GM23338 (cell line): ENCODE measurements at regions not wholly inside any gene's neighbourhood (a gene's known extent, or its start where the extent isn't known, plus 50 kb on each side); places are given as distances from the start of the nearest gene placed in this dataset.

Source experiments
- CREB1 ChIP-seq: fragments of 250-450 bp; sonication (Bioruptor Pico); IDR thresholded peaks from 2 replicates; pipeline ENCODE4 v1.5.0; 2020; ENCODE audit warnings: low read depth, mild to moderate bottlenecking, moderate library complexity
- CTCF ChIP-seq, 2 experiments: fragments of 200-600 bp in 1 of 2; sonication (generic) in 1 of 2; conservative IDR thresholded peaks; 2 replicates each; pipeline versions ENCODE4 v1.5.1 to v1.6.1; 2016 to 2017; ENCODE audit warnings: antibody characterized with exemption in 2 of 2, low read depth in 2 of 2, mild to moderate bottlenecking in 2 of 2, moderate library complexity in 1 of 2
- ETS1 ChIP-seq: IDR thresholded peaks from 2 replicates; pipeline ENCODE4 v1.6.1; 2016; ENCODE audit warnings: antibody characterized with exemption
- EZH2 ChIP-seq: fragments of 200-600 bp; sonication (generic); IDR thresholded peaks from one replicate; pipeline ENCODE4 v1.8.0; 2017; ENCODE audit warnings: antibody characterized with exemption, mild to moderate bottlenecking, low read depth; ENCODE audit not compliant: unreplicated experiment
- EZH2phosphoT487 ChIP-seq: fragments of 200-600 bp; sonication (generic); IDR thresholded peaks from one replicate; pipeline ENCODE4 v1.8.1; 2018; ENCODE audit warnings: antibody characterized with exemption; ENCODE audit not compliant: unreplicated experiment
- POLR2AphosphoS5 ChIP-seq: IDR thresholded peaks from 2 replicates; pipeline ENCODE4 v1.6.1; 2016; ENCODE audit warnings: antibody characterized with exemption, low read depth
- STAT1 ChIP-seq: IDR thresholded peaks from one replicate; pipeline ENCODE4 v1.6.1; 2016; ENCODE audit warnings: antibody characterized with exemption; ENCODE audit not compliant: unreplicated experiment
- ZNF331 ChIP-seq: fragments of 250-450 bp; sonication (Bioruptor Pico); IDR thresholded peaks from 2 replicates; pipeline ENCODE4 v1.5.0; 2020; ENCODE audit warnings: low read depth, mild to moderate bottlenecking, moderate library complexity
- ZNF462 ChIP-seq: fragments of 250-450 bp; sonication (Bioruptor Pico); IDR thresholded peaks from 2 replicates; pipeline ENCODE4 v1.5.0; 2020; ENCODE audit warnings: mild to moderate bottlenecking, moderate library complexity
- TF ChIP-seq, protein P1 (sequence below): IDR thresholded peaks from one replicate; pipeline ENCODE4 v1.6.1; 2018; ENCODE audit warnings: antibody characterized with exemption; ENCODE audit not compliant: unreplicated experiment

DNA sequence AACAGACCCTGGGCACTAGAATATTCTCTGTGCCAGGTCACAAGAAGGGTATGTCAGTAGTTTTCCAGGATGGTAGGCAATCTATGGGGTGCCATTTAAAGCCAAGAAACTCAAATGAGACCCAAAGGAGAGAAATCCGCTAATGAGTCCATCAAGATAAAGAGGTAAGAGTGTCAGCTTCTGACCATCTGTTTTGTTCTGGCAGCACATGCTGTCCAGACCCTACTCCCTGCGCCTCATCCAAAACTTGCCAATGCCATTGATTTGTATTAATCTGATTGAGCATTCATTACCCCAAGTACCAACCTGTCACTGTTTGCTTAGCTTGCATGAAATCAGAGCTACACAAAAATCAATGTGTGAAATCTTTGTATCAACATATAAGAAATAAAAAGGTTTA, 229.0 kb downstream of the BLID start:
- TF ChIP-seq CTCF (conservative IDR thresholded peaks at IDR 0.05; ENCODE audit: low read depth in 2 of 2) (no peak), EZH2 (no peak), ETS1 (no peak), CREB1 (CRISPR knock-in tag) (no peak), ZNF331 (CRISPR knock-in tag) (no peak), EZH2phosphoT487 (no peak), STAT1 (no peak), POLR2AphosphoS5 (no peak), ZNF462 (CRISPR knock-in tag) (no peak)
- TF ChIP-seq, protein P1, sequence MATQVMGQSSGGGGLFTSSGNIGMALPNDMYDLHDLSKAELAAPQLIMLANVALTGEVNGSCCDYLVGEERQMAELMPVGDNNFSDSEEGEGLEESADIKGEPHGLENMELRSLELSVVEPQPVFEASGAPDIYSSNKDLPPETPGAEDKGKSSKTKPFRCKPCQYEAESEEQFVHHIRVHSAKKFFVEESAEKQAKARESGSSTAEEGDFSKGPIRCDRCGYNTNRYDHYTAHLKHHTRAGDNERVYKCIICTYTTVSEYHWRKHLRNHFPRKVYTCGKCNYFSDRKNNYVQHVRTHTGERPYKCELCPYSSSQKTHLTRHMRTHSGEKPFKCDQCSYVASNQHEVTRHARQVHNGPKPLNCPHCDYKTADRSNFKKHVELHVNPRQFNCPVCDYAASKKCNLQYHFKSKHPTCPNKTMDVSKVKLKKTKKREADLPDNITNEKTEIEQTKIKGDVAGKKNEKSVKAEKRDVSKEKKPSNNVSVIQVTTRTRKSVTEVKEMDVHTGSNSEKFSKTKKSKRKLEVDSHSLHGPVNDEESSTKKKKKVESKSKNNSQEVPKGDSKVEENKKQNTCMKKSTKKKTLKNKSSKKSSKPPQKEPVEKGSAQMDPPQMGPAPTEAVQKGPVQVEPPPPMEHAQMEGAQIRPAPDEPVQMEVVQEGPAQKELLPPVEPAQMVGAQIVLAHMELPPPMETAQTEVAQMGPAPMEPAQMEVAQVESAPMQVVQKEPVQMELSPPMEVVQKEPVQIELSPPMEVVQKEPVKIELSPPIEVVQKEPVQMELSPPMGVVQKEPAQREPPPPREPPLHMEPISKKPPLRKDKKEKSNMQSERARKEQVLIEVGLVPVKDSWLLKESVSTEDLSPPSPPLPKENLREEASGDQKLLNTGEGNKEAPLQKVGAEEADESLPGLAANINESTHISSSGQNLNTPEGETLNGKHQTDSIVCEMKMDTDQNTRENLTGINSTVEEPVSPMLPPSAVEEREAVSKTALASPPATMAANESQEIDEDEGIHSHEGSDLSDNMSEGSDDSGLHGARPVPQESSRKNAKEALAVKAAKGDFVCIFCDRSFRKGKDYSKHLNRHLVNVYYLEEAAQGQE: no peak
